ENCODE measurements at regions not wholly inside any gene's neighbourhood (a gene's known extent, or its start where the extent isn't known, plus 50 kb on each side); places are given as distances from the start of the nearest gene placed in this dataset.

DNA sequence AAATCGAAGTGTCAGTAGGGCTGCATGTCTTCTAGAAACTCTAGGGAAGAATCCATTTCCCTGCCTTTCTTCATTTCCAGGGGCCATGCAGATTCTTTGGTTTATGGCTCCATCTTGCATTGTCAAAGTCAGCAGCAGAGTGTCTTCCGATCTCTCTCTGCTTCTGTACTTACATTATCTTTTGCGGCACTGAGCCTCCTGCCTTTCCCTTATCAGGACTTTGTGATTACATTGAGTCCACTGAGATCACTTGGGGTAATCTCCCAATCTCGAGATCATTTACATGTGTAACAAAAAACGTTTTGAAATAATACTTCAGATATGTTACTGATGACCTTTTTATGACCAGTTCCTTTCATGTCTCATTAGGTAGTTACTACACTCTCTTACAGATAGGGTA lies 695.9 kb downstream of the NSUN3 start:
- no peaks in the 10 kb centered on the region for H3K4me1 ChIP-seq
- intact Hi-C loops (cut with DNase I) = no loop called here
- TF ChIP-seq POLR2A (IDR thresholded peaks at IDR 0.05) (no peak), CTCF (IDR thresholded peaks at IDR 0.05) (no peak)
- H3K36me3 ChIP-seq = no peaks in the 10 kb centered on the region
- H3K27ac ChIP-seq = no peak overlapping the region
- no peak for DNase-seq
- H3K9me3 ChIP-seq = no peaks in the 10 kb centered on the region
- WGBS, 2 donors = 64 to 76% methylated on average over 5 of the region's 5 CpGs
- H3K4me3 ChIP-seq (replicated peaks in 1 of 3) = no peak overlapping the region
- no peaks in the 10 kb centered on the region for H3K27me3 ChIP-seq

GRCh38 chr3:94772402-94772801 lies 709.5 kb downstream of the NSUN3 start:
- Histone ChIP-seq H3K27ac (no peak overlapping the region), H3K27me3 (no peaks in the 10 kb centered on the region), H3K36me3 (no peaks in the 10 kb centered on the region), H3K9me3 (no peaks in the 10 kb centered on the region), H3K4me3 (replicated peaks in 1 of 3) (no peak overlapping the region), H3K4me1 (no peaks in the 10 kb centered on the region)
- intact Hi-C loops (cut with DNase I) = no loop called here
- 75 to 83% methylated on average over 1 of the region's 1 CpG for WGBS, 2 donors
- DNase-seq = no peak
- TF ChIP-seq POLR2A (IDR thresholded peaks at IDR 0.05) = no peak
- no peak for TF ChIP-seq CTCF (IDR thresholded peaks at IDR 0.05)

DNA sequence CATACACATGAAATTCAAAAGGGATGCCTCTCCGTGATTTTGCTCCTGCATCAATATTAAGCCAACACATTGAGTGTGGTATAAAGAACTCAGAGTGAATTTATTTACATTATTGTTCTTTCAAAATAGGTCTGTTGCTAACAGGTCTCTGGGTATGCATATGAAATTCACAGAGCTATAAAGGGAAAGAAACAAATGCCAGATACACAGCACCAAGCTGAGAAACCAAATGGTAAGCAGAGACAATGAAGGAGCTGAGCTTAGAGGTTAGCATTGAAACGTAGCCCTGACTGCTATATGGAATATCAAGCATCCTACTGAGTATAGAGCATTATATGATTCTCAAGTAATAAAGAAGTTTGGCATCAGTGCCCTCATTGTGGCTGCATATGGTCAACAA lies 712.9 kb downstream of the NSUN3 start:
- TF ChIP-seq CTCF (IDR thresholded peaks at IDR 0.05) = no peak
- no peak for TF ChIP-seq POLR2A (IDR thresholded peaks at IDR 0.05)
- Histone ChIP-seq H3K36me3 (no peaks in the 10 kb centered on the region), H3K27me3 (no peaks in the 10 kb centered on the region), H3K27ac (no peak overlapping the region), H3K4me3 (replicated peaks in 1 of 3) (no peak overlapping the region), H3K9me3 (no peaks in the 10 kb centered on the region), H3K4me1 (no peaks in the 10 kb centered on the region)
- intact Hi-C loops (cut with DNase I) = no loop called here
- 75 to 80% methylated on average over 2 of the region's 2 CpGs for WGBS, 2 donors
- DNase-seq = no peak

DNA sequence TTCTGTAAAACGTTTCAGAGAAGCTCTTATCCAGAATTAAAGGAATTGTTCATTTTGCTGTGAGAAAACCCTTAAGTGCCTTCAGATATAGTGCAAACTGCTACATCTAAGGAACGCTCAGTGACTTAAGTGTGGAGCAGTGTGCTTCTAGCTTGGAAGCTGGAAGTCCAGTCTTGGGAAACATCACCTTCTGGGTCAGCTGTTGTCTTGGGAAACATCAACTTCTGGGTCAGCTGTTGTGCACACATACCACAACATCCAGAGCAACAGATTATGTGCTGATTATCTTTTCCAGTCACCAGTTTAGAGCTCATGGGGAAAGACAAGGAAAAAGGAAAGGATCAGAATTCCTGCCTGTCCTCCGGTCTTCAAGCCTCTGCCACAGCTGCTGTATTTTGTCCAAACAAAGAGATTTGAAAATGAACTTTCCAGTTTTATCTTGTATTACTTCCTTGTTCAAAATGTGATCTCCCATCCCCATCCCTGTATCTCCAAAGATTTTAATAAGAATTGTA lies 713.6 kb downstream of the NSUN3 start:
- H3K36me3 ChIP-seq = no peaks in the 10 kb centered on the region
- H3K4me1 ChIP-seq = no peaks in the 10 kb centered on the region
- H3K4me3 ChIP-seq (replicated peaks in 1 of 3) = no peak overlapping the region
- WGBS, 2 donors = 73 to 76% methylated on average over 3 of the region's 3 CpGs
- no peaks in the 10 kb centered on the region for H3K9me3 ChIP-seq
- no peak for DNase-seq
- intact Hi-C loops (cut with DNase I) = no loop called here
- no peak for TF ChIP-seq CTCF (IDR thresholded peaks at IDR 0.05)
- no peak for TF ChIP-seq POLR2A (IDR thresholded peaks at IDR 0.05)
- no peaks in the 10 kb centered on the region for H3K27me3 ChIP-seq
- no peak overlapping the region for H3K27ac ChIP-seq

GRCh38 chr3:94778289-94778688 lies 715.4 kb downstream of the NSUN3 start:
- no peaks in the 10 kb centered on the region for H3K9me3 ChIP-seq
- H3K4me1 ChIP-seq = no peaks in the 10 kb centered on the region
- no peak overlapping the region for H3K27ac ChIP-seq
- H3K36me3 ChIP-seq = no peaks in the 10 kb centered on the region
- TF ChIP-seq CTCF (IDR thresholded peaks at IDR 0.05) (no peak), POLR2A (IDR thresholded peaks at IDR 0.05) (no peak)
- no peaks in the 10 kb centered on the region for H3K27me3 ChIP-seq
- no peak for DNase-seq
- 67 to 78% methylated on average over 1 of the region's 1 CpG for WGBS, 2 donors
- intact Hi-C loops (cut with DNase I) = no loop called here
- H3K4me3 ChIP-seq (replicated peaks in 1 of 3) = no peak overlapping the region
